Naive B cell (primary cell): ENCODE measurements at regions not wholly inside any gene's neighbourhood (a gene's known extent, or its start where the extent isn't known, plus 50 kb on each side); places are given as distances from the start of the nearest gene placed in this dataset.

Experiments used
- ATAC-seq, 2 donors: fragments of 150-1000 bp; cut with Tn5 transposase; 2 replicates each; pipeline ENCODE4 v1.10.0; 2021; ENCODE audit warnings: low read depth in 2 of 2, mild to moderate bottlenecking in 2 of 2, moderate library complexity in 2 of 2
- DNase-seq: peaks from one replicate; pipeline ENCODE4 v3.0.0; 2022
- H3K27ac Mint-ChIP-seq, 6 donors: one replicate each; pipeline ENCODE4 v1.8.0; 2020 to 2022; ENCODE audit warnings: mild to moderate bottlenecking in 6 of 6, mixed read lengths in 6 of 6, moderate library complexity in 5 of 6, inconsistent platforms in 2 of 6
- H3K27me3 Mint-ChIP-seq, 3 donors: one replicate each; pipeline ENCODE4 v1.8.0; 2021 to 2022; ENCODE audit warnings: mixed read lengths in 3 of 3, mild to moderate bottlenecking in 1 of 3
- H3K36me3 Mint-ChIP-seq, 2 donors: one replicate each; pipeline ENCODE4 v1.8.0; 2020 to 2022; ENCODE audit warnings: mixed read lengths in 2 of 2, inconsistent platforms in 1 of 2, mild to moderate bottlenecking in 1 of 2
- H3K4me1 Mint-ChIP-seq, 3 donors: one replicate each; pipeline ENCODE4 v1.8.0; 2020 to 2022; ENCODE audit warnings: mixed read lengths in 3 of 3, inconsistent platforms in 1 of 3, mild to moderate bottlenecking in 1 of 3, moderate library complexity in 1 of 3
- H3K4me3 Mint-ChIP-seq, 8 donors: one replicate each; pipeline ENCODE4 v1.8.0; 2020 to 2022; ENCODE audit warnings: mild to moderate bottlenecking in 8 of 8, mixed read lengths in 8 of 8, moderate library complexity in 8 of 8, inconsistent platforms in 2 of 8
- H3K9me3 Mint-ChIP-seq, 7 donors: one replicate each; pipeline ENCODE4 v1.8.0; 2020 to 2022; ENCODE audit warnings: mixed read lengths in 7 of 7, mild to moderate bottlenecking in 5 of 7, inconsistent platforms in 2 of 7, moderate library complexity in 1 of 7

- H3K27ac Mint-ChIP-seq, result no peak overlapping the region
- H3K36me3 Mint-ChIP-seq, result no peaks in the 10 kb centered on the region
- no peaks in the 10 kb centered on the region for H3K27me3 Mint-ChIP-seq
- H3K4me1 Mint-ChIP-seq, result no peaks in the 10 kb centered on the region
- H3K9me3 Mint-ChIP-seq, result peaks cover 0 to 19% (median 3%) of the 10 kb centered on the region in 7 donors
- ATAC-seq, result no peak
- no peak overlapping the region for H3K4me3 Mint-ChIP-seq
- DNase-seq, result no peak
Measured at GRCh38 chr10:10096898-10097297, 920.8 kb upstream of the CELF2 start.

- Mint-ChIP-seq H3K4me3 (no peak overlapping the region), H3K27me3 (no peaks in the 10 kb centered on the region), H3K9me3 (peaks cover 0 to 20% (median 6%) of the 10 kb centered on the region in 7 donors), H3K36me3 (no peaks in the 10 kb centered on the region), H3K27ac (no peak overlapping the region), H3K4me1 (no peaks in the 10 kb centered on the region)
- DNase-seq (no peak), ATAC-seq (no peak)
Measured at GRCh38 chr10:10101106-10101505, 916.6 kb upstream of the CELF2 start.

- H3K4me1 Mint-ChIP-seq, result no peaks in the 10 kb centered on the region
- H3K27me3 Mint-ChIP-seq, result no peaks in the 10 kb centered on the region
- no peak overlapping the region for H3K4me3 Mint-ChIP-seq
- no peaks in the 10 kb centered on the region for H3K36me3 Mint-ChIP-seq
- H3K9me3 Mint-ChIP-seq, result peaks cover 0 to 18% (median 7%) of the 10 kb centered on the region in 7 donors
- ATAC-seq (no peak), DNase-seq (no peak)
- H3K27ac Mint-ChIP-seq, result no peak overlapping the region
Measured at GRCh38 chr10:10110844-10111490, 906.7 kb upstream of the CELF2 start.

DNA sequence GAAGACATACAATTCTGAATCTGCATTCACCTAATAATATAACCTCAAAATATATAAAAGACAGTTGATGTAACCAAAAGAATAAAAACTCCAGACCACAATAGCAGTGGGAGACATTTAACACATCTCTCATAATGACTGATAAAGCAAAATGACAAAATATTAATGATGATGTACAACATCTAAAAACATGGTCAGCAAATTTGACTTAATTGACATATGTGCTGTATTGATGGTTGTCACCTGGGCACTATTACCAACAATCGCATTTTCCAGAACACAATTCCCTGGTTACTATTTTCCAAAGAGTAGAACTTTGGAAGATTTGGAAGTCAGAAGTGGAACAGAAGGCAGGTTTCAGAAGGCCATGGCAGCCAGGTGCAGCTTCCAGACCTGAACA, 899.5 kb upstream of the CELF2 start:
- DNase-seq (no peak), ATAC-seq (no peak)
- H3K36me3 Mint-ChIP-seq, result no peaks in the 10 kb centered on the region
- H3K27ac Mint-ChIP-seq, result no peak overlapping the region
- H3K4me1 Mint-ChIP-seq, result no peaks in the 10 kb centered on the region
- no peak overlapping the region for H3K4me3 Mint-ChIP-seq
- peaks cover 2 to 21% (median 10%) of the 10 kb centered on the region in 7 donors for H3K9me3 Mint-ChIP-seq
- H3K27me3 Mint-ChIP-seq, result no peaks in the 10 kb centered on the region

GRCh38 chr10:10120671-10121070, 897.0 kb upstream of the CELF2 start:
- Mint-ChIP-seq H3K9me3 (peaks cover 2 to 17% (median 8%) of the 10 kb centered on the region in 7 donors), H3K4me1 (no peaks in the 10 kb centered on the region), H3K27me3 (no peaks in the 10 kb centered on the region), H3K27ac (no peak overlapping the region), H3K36me3 (no peaks in the 10 kb centered on the region), H3K4me3 (no peak overlapping the region)
- ATAC-seq (no peak), DNase-seq (no peak)

GRCh38 chr10:10125676-10126075, 892.0 kb upstream of the CELF2 start:
- ATAC-seq, result no peak
- H3K27me3 Mint-ChIP-seq, result no peaks in the 10 kb centered on the region
- no peak for DNase-seq
- H3K27ac Mint-ChIP-seq, result peak overlapping the region in 1 of 6 donors; percentile 41
- peaks cover 0 to 9% (median 2%) of the 10 kb centered on the region in 7 donors for H3K9me3 Mint-ChIP-seq
- H3K36me3 Mint-ChIP-seq, result no peaks in the 10 kb centered on the region
- no peak overlapping the region for H3K4me3 Mint-ChIP-seq
- no peaks in the 10 kb centered on the region for H3K4me1 Mint-ChIP-seq

DNA sequence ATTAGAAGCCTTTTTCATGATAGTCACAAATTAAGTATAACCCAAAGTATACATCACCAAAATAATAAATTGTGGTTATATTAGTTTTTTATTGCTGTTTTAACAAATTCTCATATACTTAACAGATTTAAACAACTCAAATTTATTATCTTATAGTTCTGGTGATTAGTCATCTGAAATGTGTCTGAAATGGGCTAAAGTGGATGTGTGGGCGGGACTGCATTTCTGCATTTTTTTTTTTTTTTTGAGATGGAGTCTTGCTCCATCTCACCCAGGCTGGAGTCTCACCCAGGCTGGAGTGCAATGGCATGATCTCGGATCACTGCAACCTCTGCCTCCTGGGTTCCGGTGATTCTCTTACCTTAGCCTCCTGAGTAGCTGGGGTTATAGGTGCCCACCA, 891.5 kb upstream of the CELF2 start:
- Mint-ChIP-seq H3K9me3 (peaks cover 0 to 9% (median 2%) of the 10 kb centered on the region in 7 donors), H3K4me3 (no peak overlapping the region)

GRCh38 chr10:10128387-10128786, 889.3 kb upstream of the CELF2 start:
- no peak overlapping the region for H3K27ac Mint-ChIP-seq
- H3K4me3 Mint-ChIP-seq, result no peak overlapping the region
- ATAC-seq, result no peak

More for the DNA sequence above, 891.5 kb upstream of the CELF2 start:
- H3K4me1 Mint-ChIP-seq, result no peaks in the 10 kb centered on the region
- DNase-seq (no peak), ATAC-seq (no peak)
- H3K27me3 Mint-ChIP-seq, result no peaks in the 10 kb centered on the region
- no peaks in the 10 kb centered on the region for H3K36me3 Mint-ChIP-seq
- no peak overlapping the region for H3K27ac Mint-ChIP-seq

DNA sequence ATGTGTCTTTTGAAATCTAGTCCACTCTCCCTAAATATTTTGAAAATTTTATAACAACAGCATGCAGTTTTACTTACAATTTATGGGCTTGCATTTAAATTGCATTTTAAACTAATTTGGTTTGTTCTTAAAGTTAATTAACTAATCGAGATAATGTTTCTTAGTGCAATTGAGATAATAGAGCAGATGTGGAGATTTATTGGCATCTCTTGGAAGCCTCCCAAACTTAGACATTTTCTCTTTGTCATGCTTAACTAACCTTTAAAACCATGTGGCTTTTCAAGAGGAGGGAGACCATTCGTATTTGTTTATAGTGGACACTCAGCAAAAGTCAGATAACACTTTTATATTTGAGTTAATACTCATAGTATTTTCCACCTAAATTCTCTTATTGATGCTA, 887.0 kb upstream of the CELF2 start:
- Mint-ChIP-seq H3K36me3 (no peaks in the 10 kb centered on the region), H3K9me3 (peaks cover 0 to 2% (median 0%) of the 10 kb centered on the region in 7 donors)

More at GRCh38 chr10:10128387-10128786, 889.3 kb upstream of the CELF2 start:
- no peaks in the 10 kb centered on the region for H3K4me1 Mint-ChIP-seq
- peaks cover 0 to 9% (median 2%) of the 10 kb centered on the region in 7 donors for H3K9me3 Mint-ChIP-seq
- DNase-seq, result no peak
- H3K36me3 Mint-ChIP-seq, result no peaks in the 10 kb centered on the region
- no peaks in the 10 kb centered on the region for H3K27me3 Mint-ChIP-seq

GRCh38 chr10:10132009-10132408, 885.7 kb upstream of the CELF2 start:
- ATAC-seq (no peak), DNase-seq (no peak)
- Mint-ChIP-seq H3K36me3 (no peaks in the 10 kb centered on the region), H3K9me3 (no peaks in the 10 kb centered on the region), H3K4me3 (no peak overlapping the region), H3K27ac (no peak overlapping the region), H3K27me3 (no peaks in the 10 kb centered on the region), H3K4me1 (no peaks in the 10 kb centered on the region)

More for the DNA sequence above, 887.0 kb upstream of the CELF2 start:
- Mint-ChIP-seq H3K4me3 (no peak overlapping the region), H3K27ac (no peak overlapping the region), H3K4me1 (no peaks in the 10 kb centered on the region), H3K27me3 (no peaks in the 10 kb centered on the region)
- ATAC-seq (no peak), DNase-seq (no peak)

- DNase-seq (no peak), ATAC-seq (no peak)
- Mint-ChIP-seq H3K36me3 (no peaks in the 10 kb centered on the region), H3K27ac (no peak overlapping the region), H3K4me3 (no peak overlapping the region), H3K4me1 (peaks cover 0 to 4% (median 0%) of the 10 kb centered on the region in 3 donors), H3K27me3 (no peaks in the 10 kb centered on the region), H3K9me3 (no peaks in the 10 kb centered on the region)
Measured at GRCh38 chr10:10133281-10133680, 884.4 kb upstream of the CELF2 start.

DNA sequence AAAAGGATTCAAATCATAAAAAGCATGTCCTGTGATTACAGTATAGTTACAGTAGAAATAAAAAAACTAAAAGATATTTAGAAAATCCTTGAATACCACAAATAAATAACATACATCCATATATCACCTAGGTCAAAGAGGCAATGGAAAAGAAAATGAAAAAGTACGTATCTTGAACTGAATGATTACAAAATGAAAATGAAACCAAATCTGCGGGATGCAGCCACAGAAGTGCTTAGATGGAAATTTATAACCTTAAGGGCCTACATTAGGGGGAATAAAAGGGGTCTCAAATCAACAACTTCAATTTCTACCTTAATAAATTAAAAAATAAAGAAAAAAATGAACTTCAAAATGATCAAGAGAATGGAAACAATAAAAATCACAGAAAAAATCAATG, 879.0 kb upstream of the CELF2 start:
- Mint-ChIP-seq H3K9me3 (no peaks in the 10 kb centered on the region), H3K36me3 (no peaks in the 10 kb centered on the region), H3K4me1 (peaks cover 0 to 11% (median 0%) of the 10 kb centered on the region in 3 donors), H3K4me3 (peak overlapping the region; percentile 8 to 83 (median 60)), H3K27me3 (no peaks in the 10 kb centered on the region), H3K27ac (peak overlapping the region in 4 of 6 donors; percentile 46 to 88 (median 62))
- ATAC-seq (no peak), DNase-seq (no peak)

- Mint-ChIP-seq H3K27me3 (peaks cover 0 to 10% (median 0%) of the 10 kb centered on the region in 3 donors), H3K4me3 (no peak overlapping the region), H3K27ac (no peak overlapping the region), H3K4me1 (peaks cover 0 to 11% (median 0%) of the 10 kb centered on the region in 3 donors), H3K9me3 (peaks cover 0 to 4% (median 0%) of the 10 kb centered on the region in 7 donors), H3K36me3 (no peaks in the 10 kb centered on the region)
- ATAC-seq (no peak), DNase-seq (no peak)
Measured at GRCh38 chr10:10141782-10142382, 875.8 kb upstream of the CELF2 start.

DNA sequence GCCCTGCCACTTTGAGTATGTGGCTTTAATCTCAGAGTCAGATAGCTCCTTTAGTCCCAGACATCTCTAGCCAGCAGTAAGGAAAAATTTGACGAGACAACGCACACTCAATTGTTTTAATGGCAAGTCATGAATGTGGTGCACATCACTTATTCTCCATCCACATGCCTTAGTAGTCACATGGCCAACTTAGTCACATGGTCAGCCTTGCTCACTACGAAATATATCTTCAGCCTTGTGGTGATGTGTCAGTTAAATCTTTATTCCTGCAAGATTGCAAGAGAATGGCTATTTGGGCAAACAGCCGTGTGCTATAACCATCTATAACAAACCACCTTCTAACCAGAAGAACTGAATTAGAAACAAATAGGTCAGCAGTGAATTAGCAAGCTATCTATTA, 871.1 kb upstream of the CELF2 start:
- H3K9me3 Mint-ChIP-seq, result peaks cover 0 to 4% (median 0%) of the 10 kb centered on the region in 7 donors
- ATAC-seq (no peak), DNase-seq (no peak)
- H3K4me3 Mint-ChIP-seq, result no peak overlapping the region
- H3K27me3 Mint-ChIP-seq, result peaks cover 0 to 10% (median 6%) of the 10 kb centered on the region in 3 donors
- H3K27ac Mint-ChIP-seq, result no peak overlapping the region
- H3K36me3 Mint-ChIP-seq, result no peaks in the 10 kb centered on the region
- H3K4me1 Mint-ChIP-seq, result no peaks in the 10 kb centered on the region
